PC-3 (cell line): ENCODE measurements at regions not wholly inside any gene's neighbourhood (a gene's known extent, or its start where the extent isn't known, plus 50 kb on each side); places are given as distances from the start of the nearest gene placed in this dataset.

ENCODE experiments used
- EZH2 ChIP-seq: fragments of 300-600 bp; sonication (generic); IDR thresholded peaks from one replicate; pipeline ENCODE4 v1.6.1; 2017; ENCODE audit warnings: antibody characterized with exemption, mild to moderate bottlenecking, low read length; ENCODE audit not compliant: unreplicated experiment
- TF ChIP-seq, protein P1 (sequence below): fragments of 300-600 bp; sonication (generic); conservative IDR thresholded peaks from 2 replicates; pipeline ENCODE4 v1.5.1; 2017; ENCODE audit warnings: antibody characterized with exemption, low read depth, mild to moderate bottlenecking, low read length

DNA sequence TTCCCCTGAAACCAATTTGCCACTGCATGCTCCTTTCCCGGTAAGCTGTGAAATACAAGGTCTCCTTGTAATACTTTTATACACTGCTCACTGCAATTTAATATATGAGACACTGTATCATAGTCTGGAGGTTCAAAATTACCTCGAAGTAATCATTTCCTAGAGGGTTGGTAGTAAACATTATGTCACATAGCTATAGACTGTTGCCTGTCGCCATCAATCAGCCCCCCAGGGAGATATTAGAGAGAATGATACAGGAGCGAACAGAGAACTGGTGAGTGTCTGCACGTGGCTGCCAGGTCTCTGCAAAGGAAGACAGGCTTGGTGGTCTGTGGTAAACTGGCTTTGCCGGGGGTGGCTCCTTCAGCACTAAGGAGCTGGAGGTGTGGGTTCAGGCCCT lies 165.5 kb upstream of the WSCD2 start:
- TF ChIP-seq, protein P1, sequence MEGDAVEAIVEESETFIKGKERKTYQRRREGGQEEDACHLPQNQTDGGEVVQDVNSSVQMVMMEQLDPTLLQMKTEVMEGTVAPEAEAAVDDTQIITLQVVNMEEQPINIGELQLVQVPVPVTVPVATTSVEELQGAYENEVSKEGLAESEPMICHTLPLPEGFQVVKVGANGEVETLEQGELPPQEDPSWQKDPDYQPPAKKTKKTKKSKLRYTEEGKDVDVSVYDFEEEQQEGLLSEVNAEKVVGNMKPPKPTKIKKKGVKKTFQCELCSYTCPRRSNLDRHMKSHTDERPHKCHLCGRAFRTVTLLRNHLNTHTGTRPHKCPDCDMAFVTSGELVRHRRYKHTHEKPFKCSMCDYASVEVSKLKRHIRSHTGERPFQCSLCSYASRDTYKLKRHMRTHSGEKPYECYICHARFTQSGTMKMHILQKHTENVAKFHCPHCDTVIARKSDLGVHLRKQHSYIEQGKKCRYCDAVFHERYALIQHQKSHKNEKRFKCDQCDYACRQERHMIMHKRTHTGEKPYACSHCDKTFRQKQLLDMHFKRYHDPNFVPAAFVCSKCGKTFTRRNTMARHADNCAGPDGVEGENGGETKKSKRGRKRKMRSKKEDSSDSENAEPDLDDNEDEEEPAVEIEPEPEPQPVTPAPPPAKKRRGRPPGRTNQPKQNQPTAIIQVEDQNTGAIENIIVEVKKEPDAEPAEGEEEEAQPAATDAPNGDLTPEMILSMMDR: no peak
- TF ChIP-seq EZH2: no peak
